Mesenchymal stem cell (in vitro differentiated cells and primary cell): ENCODE measurements at regions not wholly inside any gene's neighbourhood (a gene's known extent, or its start where the extent isn't known, plus 50 kb on each side); places are given as distances from the start of the nearest gene placed in this dataset.
A peak's percentile ranks its signal among the peaks of the same experiment; 100 is the strongest.

Experiments
- DNase-seq: peaks from one replicate; pipeline ENCODE4 v3.0.0-alpha.2; 2013
- H2AFZ ChIP-seq: one replicate; pipeline ENCODE4 v1.6.1; 2013; ENCODE audit warnings: low read depth, mild to moderate bottlenecking, control low read depth, inconsistent platforms, low read length, moderate library complexity
- H2AK5ac ChIP-seq: 2 replicates; pipeline ENCODE4 v1.6.1; 2013; ENCODE audit warnings: low read length, moderate library complexity, mild to moderate bottlenecking, inconsistent platforms; ENCODE audit not compliant: severe bottlenecking
- H2BK120ac ChIP-seq: one replicate; pipeline ENCODE4 v1.6.1; 2013; ENCODE audit warnings: low read depth, mild to moderate bottlenecking, inconsistent platforms, low read length, moderate library complexity
- H2BK12ac ChIP-seq, 2 experiments: one replicate each; pipeline ENCODE4 v1.6.1; 2013; ENCODE audit warnings: inconsistent platforms in 2 of 2, low read length in 2 of 2, mild to moderate bottlenecking in 2 of 2, moderate library complexity in 2 of 2, control low read depth in 1 of 2
- H2BK15ac ChIP-seq: one replicate; pipeline ENCODE4 v1.6.1; 2013; ENCODE audit warnings: mild to moderate bottlenecking, low read depth, inconsistent platforms; ENCODE audit not compliant: poor library complexity, severe bottlenecking
- H2BK5ac ChIP-seq: 2 replicates; pipeline ENCODE4 v1.6.1; 2013; ENCODE audit warnings: low read depth, mild to moderate bottlenecking, low read length, control low read depth, inconsistent platforms; ENCODE audit not compliant: poor library complexity, severe bottlenecking
- H3K14ac ChIP-seq, 2 experiments: one replicate each; pipeline ENCODE4 v1.6.1; 2013; ENCODE audit warnings: inconsistent platforms in 2 of 2, low read length in 2 of 2, control low read depth in 1 of 2, mild to moderate bottlenecking in 1 of 2, moderate library complexity in 1 of 2
- H3K18ac ChIP-seq, 2 experiments: one replicate each; pipeline ENCODE4 v1.6.1; 2013; ENCODE audit warnings: inconsistent platforms in 2 of 2, low read length in 2 of 2, control low read depth in 1 of 2, low read depth in 1 of 2, mild to moderate bottlenecking in 1 of 2
- H3K23ac ChIP-seq, 2 experiments: one replicate each; pipeline ENCODE4 v1.6.1; 2013; ENCODE audit warnings: inconsistent platforms in 2 of 2, low read length in 2 of 2, mild to moderate bottlenecking in 2 of 2, moderate library complexity in 2 of 2, control low read depth in 1 of 2
- H3K27ac ChIP-seq: 2 replicates; pipeline ENCODE4 v1.5.1; 2013; ENCODE audit warnings: mild to moderate bottlenecking, moderate library complexity, low read length, control low read depth, inconsistent platforms; ENCODE audit not compliant: poor library complexity, severe bottlenecking
- H3K27me3 ChIP-seq, 2 experiments: 2 replicates each; pipeline versions ENCODE4 v1.6.1 to v1.7.0; 2013; ENCODE audit warnings: low read length in 2 of 2, mild to moderate bottlenecking in 2 of 2, moderate library complexity in 2 of 2, control low read depth in 1 of 2, inconsistent platforms in 1 of 2; ENCODE audit not compliant: control insufficient read depth in 1 of 2, insufficient read depth in 1 of 2
- H3K36me3 ChIP-seq, 2 experiments: 2 replicates each; pipeline versions ENCODE4 v1.6.1 to v1.7.0; 2013; ENCODE audit warnings: low read length in 2 of 2, control low read depth in 1 of 2, inconsistent platforms in 1 of 2, low read depth in 1 of 2, mild to moderate bottlenecking in 1 of 2; ENCODE audit not compliant: insufficient read depth in 2 of 2, control insufficient read depth in 1 of 2
- H3K4ac ChIP-seq, 2 experiments: one replicate each; pipeline ENCODE4 v1.6.1; 2013; ENCODE audit warnings: inconsistent platforms in 2 of 2, low read length in 2 of 2, mild to moderate bottlenecking in 2 of 2, moderate library complexity in 2 of 2, control low read depth in 1 of 2, low read depth in 1 of 2
- H3K4me1 ChIP-seq: 2 replicates; pipeline ENCODE4 v1.6.1; 2013; ENCODE audit warnings: low read depth, low read length, control low read depth; ENCODE audit not compliant: control insufficient read depth, insufficient read depth
- H3K4me2 ChIP-seq: 2 replicates; pipeline ENCODE4 v1.6.1; 2013; ENCODE audit warnings: low read length, mild to moderate bottlenecking, inconsistent platforms; ENCODE audit not compliant: poor library complexity, severe bottlenecking
- H3K4me3 ChIP-seq, 2 experiments: 2 replicates each; pipeline versions ENCODE4 v1.5.1 to v1.7.0; 2013; ENCODE audit warnings: low read length in 2 of 2, mild to moderate bottlenecking in 2 of 2, control low read depth in 1 of 2, low read depth in 1 of 2; ENCODE audit not compliant: insufficient read depth in 1 of 2
- H3K79me1 ChIP-seq: replicated peaks from 2 replicates; pipeline ENCODE4 v1.6.1; 2013; ENCODE audit warnings: mild to moderate bottlenecking, control low read depth, low read length, inconsistent platforms; ENCODE audit not compliant: poor library complexity, severe bottlenecking
- H3K9ac ChIP-seq: 2 replicates; pipeline ENCODE4 v1.7.0; 2013; ENCODE audit warnings: mild to moderate bottlenecking, low read length, moderate library complexity
- H3K9me3 ChIP-seq: 2 replicates; pipeline ENCODE4 v1.7.0; 2013; ENCODE audit warnings: mild to moderate bottlenecking, low read length; ENCODE audit not compliant: control insufficient read depth
- H4K8ac ChIP-seq: one replicate; pipeline ENCODE4 v1.6.1; 2013; ENCODE audit warnings: inconsistent platforms, mild to moderate bottlenecking, low read length, moderate library complexity
- H4K91ac ChIP-seq: one replicate; pipeline ENCODE4 v1.6.1; 2013; ENCODE audit warnings: mild to moderate bottlenecking, low read length, inconsistent platforms
- WGBS: methylation state at CpG from one replicate; pipeline ENCODE4 v1.1.7; 2013; ENCODE audit warnings: mixed read lengths; 5-methylcytosine and 5-hydroxymethylcytosine counted together

DNA sequence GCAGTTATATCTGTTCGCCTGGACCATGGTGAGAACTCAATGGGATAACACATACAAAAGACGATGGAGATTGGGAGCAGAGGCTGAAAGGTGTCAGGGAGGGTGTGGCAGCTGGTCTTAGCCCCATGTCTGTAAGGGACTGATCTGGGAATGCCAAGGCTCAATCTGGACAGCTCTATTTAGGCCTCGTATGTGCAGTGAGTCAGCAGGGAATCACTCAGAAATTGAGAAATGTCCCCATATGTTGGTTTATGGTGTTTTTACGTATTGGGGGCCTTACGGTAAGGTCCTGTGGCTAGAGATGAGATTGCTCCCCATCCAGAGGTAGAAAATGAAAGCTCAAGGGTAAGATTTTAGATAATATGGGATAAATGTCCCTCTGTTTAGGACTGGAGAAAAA is 71.4 kb upstream of the TTC29 start:
- no peak overlapping the region for H3K27ac ChIP-seq
- no peak overlapping the region for H2AFZ ChIP-seq
- no peak overlapping the region for H2BK15ac ChIP-seq
- no peak overlapping the region for H2BK120ac ChIP-seq
- H3K9me3 ChIP-seq = no peaks in the 10 kb centered on the region
- no peaks in the 10 kb centered on the region for H3K4me1 ChIP-seq
- no peaks in the 10 kb centered on the region for H3K36me3 ChIP-seq
- no peak overlapping the region for H3K4me3 ChIP-seq
- H3K18ac ChIP-seq = no peak overlapping the region
- no peak overlapping the region for H3K4ac ChIP-seq
- H3K23ac ChIP-seq = no peak overlapping the region
- H3K79me1 ChIP-seq = no peaks in the 10 kb centered on the region
- H4K8ac ChIP-seq = no peak overlapping the region
- H2AK5ac ChIP-seq = no peak overlapping the region
- no peak overlapping the region for H3K4me2 ChIP-seq
- 76% methylated on average over 5 of the region's 5 CpGs for WGBS
- no peak overlapping the region for H3K9ac ChIP-seq
- H2BK12ac ChIP-seq = no peak overlapping the region
- H4K91ac ChIP-seq = no peak overlapping the region
- no peak overlapping the region for H2BK5ac ChIP-seq
- H3K14ac ChIP-seq = no peak overlapping the region
- DNase-seq = peak; percentile 2
- H3K27me3 ChIP-seq = no peaks in the 10 kb centered on the region

DNA sequence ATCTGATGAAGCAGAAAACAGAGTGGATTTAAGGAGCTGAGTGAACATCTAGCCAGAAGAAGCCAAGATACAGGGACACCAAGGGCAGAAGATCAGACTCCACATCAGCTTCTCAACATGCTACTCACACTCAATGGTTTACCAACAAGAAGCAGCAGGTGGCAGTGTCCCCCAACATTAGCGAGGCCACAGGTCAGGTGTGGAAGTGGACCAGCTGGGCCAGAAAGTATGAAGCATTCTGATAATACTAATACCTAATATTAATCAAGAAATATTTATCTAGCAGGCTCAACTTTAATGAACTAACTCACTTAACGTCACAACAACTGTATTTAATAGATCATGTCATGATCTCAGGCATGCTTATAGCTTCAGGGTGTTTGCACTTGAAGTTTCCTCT is 73.4 kb upstream of the TTC29 start:
- no peak overlapping the region for H2BK12ac ChIP-seq
- H3K9ac ChIP-seq = no peak overlapping the region
- H3K36me3 ChIP-seq = no peaks in the 10 kb centered on the region
- no peak overlapping the region for H3K4ac ChIP-seq
- H3K27me3 ChIP-seq = no peaks in the 10 kb centered on the region
- H2BK5ac ChIP-seq = no peak overlapping the region
- no peak overlapping the region for H3K18ac ChIP-seq
- peak; percentile 65 for DNase-seq
- H3K4me2 ChIP-seq = no peak overlapping the region
- no peaks in the 10 kb centered on the region for H3K4me1 ChIP-seq
- H3K27ac ChIP-seq = no peak overlapping the region
- H2BK120ac ChIP-seq = no peak overlapping the region
- H3K4me3 ChIP-seq = no peak overlapping the region
- no peak overlapping the region for H4K8ac ChIP-seq
- no peak overlapping the region for H2BK15ac ChIP-seq
- H4K91ac ChIP-seq = no peak overlapping the region
- 49% methylated on average over 1 of the region's 2 CpGs for WGBS
- H3K79me1 ChIP-seq = no peaks in the 10 kb centered on the region
- H2AFZ ChIP-seq = no peak overlapping the region
- H3K9me3 ChIP-seq = no peaks in the 10 kb centered on the region
- H3K14ac ChIP-seq = no peak overlapping the region
- no peak overlapping the region for H3K23ac ChIP-seq
- H2AK5ac ChIP-seq = no peak overlapping the region

DNA sequence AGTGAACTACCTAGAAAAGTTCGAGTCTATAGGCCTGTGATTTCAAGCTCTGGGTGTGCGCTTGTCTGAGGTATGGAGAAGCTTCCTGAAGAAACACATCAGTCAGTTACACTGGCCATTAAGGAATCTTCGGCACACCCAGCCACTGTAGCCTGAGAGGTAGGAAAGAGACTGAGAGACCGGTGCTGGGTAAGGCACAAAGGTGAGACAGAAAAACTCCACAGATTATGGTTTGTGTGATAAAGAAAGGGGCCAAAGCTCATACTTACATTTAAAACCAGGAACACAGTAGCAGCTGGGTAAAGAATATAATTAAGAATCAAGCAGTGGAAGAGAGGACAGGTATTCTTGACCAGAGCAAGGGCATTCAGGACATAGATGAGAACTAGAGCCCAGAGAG is 74.8 kb upstream of the TTC29 start:
- no peak for DNase-seq
- Histone ChIP-seq H2AK5ac (no peak overlapping the region), H3K79me1 (no peaks in the 10 kb centered on the region), H4K8ac (no peak overlapping the region), H3K9me3 (no peaks in the 10 kb centered on the region), H3K18ac (no peak overlapping the region), H2BK5ac (no peak overlapping the region), H3K4me1 (no peaks in the 10 kb centered on the region), H2BK15ac (no peak overlapping the region), H3K9ac (no peak overlapping the region), H3K27me3 (no peaks in the 10 kb centered on the region), H3K23ac (no peak overlapping the region), H3K36me3 (no peaks in the 10 kb centered on the region), H3K4me2 (no peak overlapping the region), H3K4me3 (no peak overlapping the region), H3K27ac (no peak overlapping the region), H2BK120ac (no peak overlapping the region), H3K14ac (no peak overlapping the region), H3K4ac (no peak overlapping the region), H4K91ac (no peak overlapping the region), H2BK12ac (no peak overlapping the region), H2AFZ (no peak overlapping the region)
- 82% methylated on average over 4 of the region's 4 CpGs for WGBS

DNA sequence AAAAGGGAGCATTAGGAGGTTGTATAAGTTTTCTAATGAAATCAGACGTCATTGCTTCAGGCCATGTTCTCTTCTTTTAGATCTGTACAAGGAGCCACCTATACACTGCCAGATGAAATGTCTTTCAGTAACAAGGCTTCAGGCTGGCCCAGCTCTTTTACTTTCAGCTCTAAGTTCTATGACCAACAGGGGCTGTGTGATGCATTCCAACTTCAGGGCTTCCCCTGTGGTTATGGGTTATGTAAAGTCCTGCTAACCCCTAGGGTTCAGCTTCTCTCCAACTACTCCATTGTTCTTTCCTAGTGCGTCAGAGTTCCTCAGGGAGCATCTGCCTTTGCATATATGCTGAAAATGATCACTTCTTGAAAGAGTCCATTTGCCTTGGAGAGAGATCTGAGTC is 79.4 kb upstream of the TTC29 start:
- no peak overlapping the region for H2BK15ac ChIP-seq
- no peak overlapping the region for H4K91ac ChIP-seq
- no peaks in the 10 kb centered on the region for H3K4me1 ChIP-seq
- H3K36me3 ChIP-seq = no peaks in the 10 kb centered on the region
- H3K9me3 ChIP-seq = no peaks in the 10 kb centered on the region
- H3K79me1 ChIP-seq = no peaks in the 10 kb centered on the region
- H2BK12ac ChIP-seq = no peak overlapping the region
- DNase-seq = no peak
- H3K14ac ChIP-seq = no peak overlapping the region
- no peaks in the 10 kb centered on the region for H3K27me3 ChIP-seq
- no peak overlapping the region for H3K4me2 ChIP-seq
- no peak overlapping the region for H3K27ac ChIP-seq
- H3K18ac ChIP-seq = no peak overlapping the region
- H3K9ac ChIP-seq = no peak overlapping the region
- no peak overlapping the region for H2BK120ac ChIP-seq
- no peak overlapping the region for H2AK5ac ChIP-seq
- no peak overlapping the region for H3K4ac ChIP-seq
- no peak overlapping the region for H2BK5ac ChIP-seq
- H2AFZ ChIP-seq = no peak overlapping the region
- 87% methylated on average over 1 of the region's 2 CpGs for WGBS
- no peak overlapping the region for H4K8ac ChIP-seq
- H3K4me3 ChIP-seq = no peak overlapping the region
- no peak overlapping the region for H3K23ac ChIP-seq
